ENCODE measurements at regions not wholly inside any gene's neighbourhood (a gene's known extent, or its start where the extent isn't known, plus 50 kb on each side); places are given as distances from the start of the nearest gene placed in this dataset.

- TF ChIP-seq TARDBP (IDR thresholded peaks at IDR 0.05) (no peak), FOXA1 (IDR thresholded peaks at IDR 0.05) (no peak), SUZ12 (IDR thresholded peaks at IDR 0.05) (no peak), BHLHE40 (IDR thresholded peaks at IDR 0.05; ENCODE audit: borderline replicate concordance) (no peak), L3MBTL2 (conservative IDR thresholded peaks at IDR 0.05) (no peak), FOXK2 (IDR thresholded peaks at IDR 0.05) (no peak), ARNT (IDR thresholded peaks at IDR 0.05) (no peak), FOXM1 (IDR thresholded peaks at IDR 0.05; ENCODE audit: borderline replicate concordance) (no peak), CTBP1 (IDR thresholded peaks at IDR 0.05; ENCODE audit: borderline replicate concordance) (no peak), SP1 (IDR thresholded peaks at IDR 0.05) (no peak), ELF4 (IDR thresholded peaks at IDR 0.05) (no peak), LEF1 (IDR thresholded peaks at IDR 0.05; ENCODE audit: borderline replicate concordance) (no peak), PKNOX1 (IDR thresholded peaks at IDR 0.05) (no peak), HDGF (IDR thresholded peaks at IDR 0.05; ENCODE audit: borderline replicate concordance) (no peak)
Measured at GRCh38 chr2:76295762-76296161, 585.0 kb upstream of the GCFC2 start.
